B cell (primary cell): ENCODE measurements at regions not wholly inside any gene's neighbourhood (a gene's known extent, or its start where the extent isn't known, plus 50 kb on each side); places are given as distances from the start of the nearest gene placed in this dataset.

Experiments
- ATAC-seq: fragments of 200-7000 bp; cut with Tn5 transposase; one replicate; pipeline ENCODE4 v1.10.0; 2021; ENCODE audit warnings: low read depth, mild to moderate bottlenecking, moderate number of reproducible peaks, moderate library complexity
- CTCF ChIA-PET: fragments of 350-600 bp; sonication (Branson Sonifier 250); formaldehyde crosslinking; loops from one replicate; lab custom pipeline; 2021; ENCODE audit warnings: antibody characterized with exemption, inconsistent platforms; lab: Charles Lee
- POLR2A ChIA-PET: fragments of 350-600 bp; sonication (Branson Sonifier 250); formaldehyde crosslinking; loops from one replicate; lab custom pipeline; 2021; ENCODE audit warnings: antibody characterized with exemption; lab: Charles Lee
- DNase-seq: peaks from one replicate; pipeline ENCODE4 v3.0.0; 2013
- H2AFZ ChIP-seq: 2 replicates; pipeline ENCODE4 v1.6.1; 2012; ENCODE audit warnings: mild to moderate bottlenecking, low read depth, low read length; ENCODE audit not compliant: insufficient read depth, poor library complexity, severe bottlenecking
- H3K27ac ChIP-seq, 2 donors: 1 replicate in 1 of 2; 2 replicates in 1 of 2; pipeline ENCODE4 v1.5.1; 2012 to 2013; ENCODE audit warnings: low read length in 2 of 2, mild to moderate bottlenecking in 2 of 2, moderate library complexity in 1 of 2
- H3K27me3 ChIP-seq, 4 experiments: fragments of 200-600 bp in 1 of 4; sonication (generic) in 1 of 4; replicated peaks in 1 of 4; 1 replicate in 2 of 4; 2 replicates in 2 of 4; pipeline versions ENCODE4 v1.6.1 to v1.7.0; 2013 to 2016; ENCODE audit warnings: low read length in 3 of 4, mild to moderate bottlenecking in 2 of 4, mixed read lengths in 1 of 4, moderate library complexity in 1 of 4; ENCODE audit not compliant: insufficient read depth in 4 of 4, control insufficient read depth in 3 of 4; ENCODE audit errors: control extremely low read depth in 1 of 4
- H3K36me3 ChIP-seq, 2 experiments: replicated peaks in 1 of 2; 1 replicate in 1 of 2; 2 replicates in 1 of 2; pipeline versions ENCODE4 v1.6.1 to v1.7.1; 2013; ENCODE audit warnings: low read length in 1 of 2; ENCODE audit not compliant: insufficient read depth in 2 of 2, control insufficient read depth in 1 of 2; ENCODE audit errors: control extremely low read depth in 1 of 2, extremely low read depth in 1 of 2
- H3K4me1 ChIP-seq, 2 donors: fragments of 200-600 bp in 1 of 2; sonication (generic) in 1 of 2; 1 replicate in 1 of 2; 2 replicates in 1 of 2; pipeline versions ENCODE4 v1.5.1 to v1.6.1; 2013 to 2017; ENCODE audit warnings: low read length in 2 of 2; ENCODE audit not compliant: control insufficient read depth in 2 of 2, insufficient read depth in 2 of 2
- H3K4me2 ChIP-seq: replicated peaks from 2 replicates; pipeline ENCODE3; 2012; ENCODE audit warnings: mild to moderate bottlenecking, low read depth, low read length; ENCODE audit not compliant: poor library complexity, severe bottlenecking
- H3K4me3 ChIP-seq, 5 experiments: fragments of 200-600 bp in 1 of 5; sonication (generic) in 1 of 5; 1 replicate in 3 of 5; 2 replicates in 2 of 5; pipeline versions ENCODE4 v1.5.1 to v1.7.0; 2011 to 2016; ENCODE audit warnings: low read length in 4 of 5, mild to moderate bottlenecking in 4 of 5, low read depth in 2 of 5, control low read depth in 1 of 5, moderate library complexity in 1 of 5; ENCODE audit not compliant: insufficient read depth in 1 of 5; ENCODE audit errors: control extremely low read depth in 1 of 5, extremely low read depth in 1 of 5
- H3K79me2 ChIP-seq: fragments of 200-600 bp; sonication (generic); one replicate; pipeline ENCODE4 v1.6.0; 2016; ENCODE audit warnings: low read length; ENCODE audit not compliant: control insufficient read depth, insufficient read depth
- H3K9ac ChIP-seq: fragments of 200-600 bp; sonication (generic); 2 replicates; pipeline ENCODE4 v1.6.1; 2017; ENCODE audit warnings: mild to moderate bottlenecking, low read length, moderate library complexity
- H3K9me3 ChIP-seq, 3 donors: one replicate each; pipeline versions ENCODE4 v1.6.1 to v1.7.1; 2013; ENCODE audit warnings: low read length in 2 of 3; ENCODE audit not compliant: control insufficient read depth in 2 of 3, insufficient read depth in 1 of 3; ENCODE audit errors: control extremely low read depth in 1 of 3
- H4K20me1 ChIP-seq: 2 replicates; pipeline ENCODE4 v1.6.0; 2012; ENCODE audit warnings: mild to moderate bottlenecking, low read length; ENCODE audit not compliant: insufficient read depth, control insufficient read depth, poor library complexity, severe bottlenecking
- H3K27ac Mint-ChIP-seq: one replicate; pipeline ENCODE4 v1.8.0; 2021; ENCODE audit warnings: mixed read lengths
- H3K27me3 Mint-ChIP-seq: one replicate; pipeline ENCODE4 v1.8.0; 2021; ENCODE audit warnings: mixed read lengths
- H3K4me1 Mint-ChIP-seq: one replicate; pipeline ENCODE4 v1.8.0; 2021; ENCODE audit warnings: mixed read lengths
- H3K4me3 Mint-ChIP-seq: one replicate; pipeline ENCODE4 v1.8.0; 2021; ENCODE audit warnings: mixed read lengths
- H3K9me3 Mint-ChIP-seq: one replicate; pipeline ENCODE4 v1.8.0; 2022; ENCODE audit warnings: mixed read lengths; ENCODE audit not compliant: insufficient read depth
- EZH2 ChIP-seq: IDR thresholded peaks from 2 replicates; pipeline ENCODE4 v1.6.1; 2012; ENCODE audit warnings: borderline replicate concordance, low read depth, mild to moderate bottlenecking, moderate library complexity, low read length; ENCODE audit not compliant: insufficient read depth, poor library complexity, severe bottlenecking
- WGBS: methylation state at CpG from one replicate; pipeline ENCODE4 v1.1.5; 2013; ENCODE audit warnings: missing lambda C conversion rate; ENCODE audit not compliant: insufficient coverage; 5-methylcytosine and 5-hydroxymethylcytosine counted together
- intact Hi-C: fragments of 100-400 bp; cut with micrococcal nuclease; formaldehyde crosslinking; loops from one replicate; pipeline ENCODE4 v1.10.0; 2022
- TF ChIP-seq, protein P1 (sequence below): fragments of 200-600 bp; IDR thresholded peaks from one replicate; pipeline ENCODE4 v1.8.0; 2022; ENCODE audit warnings: antibody characterized with exemption, mild to moderate bottlenecking

DNA sequence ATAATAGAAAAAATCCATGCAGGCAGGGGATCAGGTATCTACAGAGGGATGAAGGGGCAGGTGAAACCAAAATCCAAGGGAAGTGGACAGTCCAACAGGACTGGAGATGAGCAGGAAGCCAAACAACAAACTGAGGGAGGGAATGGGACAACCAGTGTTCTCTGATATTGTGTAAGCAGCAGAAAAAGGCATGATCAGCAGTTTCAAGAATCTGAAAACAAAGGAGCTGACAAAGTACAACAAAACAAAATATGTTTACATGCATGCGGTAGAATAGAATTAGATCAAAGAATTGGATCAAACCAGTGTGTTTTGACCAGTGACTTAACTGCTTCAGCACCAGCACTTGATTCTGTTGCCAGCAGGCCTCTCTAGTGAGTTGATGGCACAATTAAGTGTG, 729.7 kb downstream of the RFPL4B start:
- Histone ChIP-seq H3K4me2 (no peak overlapping the region), H3K27ac (no peak overlapping the region), H3K27me3 (no peaks in the 10 kb centered on the region), H2AFZ (no peak overlapping the region), H3K4me1 (no peaks in the 10 kb centered on the region), H3K79me2 (no peaks in the 10 kb centered on the region), H4K20me1 (no peaks in the 10 kb centered on the region), H3K9me3 (no peaks in the 10 kb centered on the region), H3K4me3 (no peak overlapping the region), H3K9ac (no peak overlapping the region), H3K36me3 (no peaks in the 10 kb centered on the region)
- Mint-ChIP-seq H3K27ac (no peak overlapping the region), H3K9me3 (no peaks in the 10 kb centered on the region), H3K27me3 (peaks cover 5% of the 10 kb centered on the region), H3K4me1 (no peaks in the 10 kb centered on the region), H3K4me3 (no peak overlapping the region)
- TF ChIP-seq EZH2, result no peak
- TF ChIP-seq, protein P1, sequence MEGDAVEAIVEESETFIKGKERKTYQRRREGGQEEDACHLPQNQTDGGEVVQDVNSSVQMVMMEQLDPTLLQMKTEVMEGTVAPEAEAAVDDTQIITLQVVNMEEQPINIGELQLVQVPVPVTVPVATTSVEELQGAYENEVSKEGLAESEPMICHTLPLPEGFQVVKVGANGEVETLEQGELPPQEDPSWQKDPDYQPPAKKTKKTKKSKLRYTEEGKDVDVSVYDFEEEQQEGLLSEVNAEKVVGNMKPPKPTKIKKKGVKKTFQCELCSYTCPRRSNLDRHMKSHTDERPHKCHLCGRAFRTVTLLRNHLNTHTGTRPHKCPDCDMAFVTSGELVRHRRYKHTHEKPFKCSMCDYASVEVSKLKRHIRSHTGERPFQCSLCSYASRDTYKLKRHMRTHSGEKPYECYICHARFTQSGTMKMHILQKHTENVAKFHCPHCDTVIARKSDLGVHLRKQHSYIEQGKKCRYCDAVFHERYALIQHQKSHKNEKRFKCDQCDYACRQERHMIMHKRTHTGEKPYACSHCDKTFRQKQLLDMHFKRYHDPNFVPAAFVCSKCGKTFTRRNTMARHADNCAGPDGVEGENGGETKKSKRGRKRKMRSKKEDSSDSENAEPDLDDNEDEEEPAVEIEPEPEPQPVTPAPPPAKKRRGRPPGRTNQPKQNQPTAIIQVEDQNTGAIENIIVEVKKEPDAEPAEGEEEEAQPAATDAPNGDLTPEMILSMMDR, result no peak
- intact Hi-C loops, result no loop called here
- CTCF ChIA-PET, result no interaction called here
- POLR2A ChIA-PET, result no interaction called here
- WGBS, result 100% methylated on average over 1 of the region's 1 CpG
- ATAC-seq, result no peak
- DNase-seq, result no peak

DNA sequence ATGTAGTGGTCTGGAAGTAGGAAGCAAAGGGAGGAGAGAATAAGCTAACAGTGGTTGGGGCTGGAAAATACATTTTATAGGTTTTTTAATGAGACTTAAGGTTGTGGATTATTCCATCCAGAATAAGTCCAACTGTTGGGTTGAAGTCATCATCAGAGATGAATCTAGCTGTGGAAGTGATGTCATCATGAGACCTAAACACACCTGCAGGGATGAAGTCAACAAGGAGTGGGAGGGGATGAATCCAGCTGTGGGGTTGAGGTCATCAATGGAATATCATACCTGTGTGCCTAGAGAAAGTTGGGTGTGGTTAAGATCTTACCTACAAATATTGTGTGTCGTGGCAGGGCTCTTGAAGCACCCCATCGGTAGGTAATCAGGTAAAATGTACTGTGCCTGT, 730.7 kb downstream of the RFPL4B start:
- Histone ChIP-seq H4K20me1 (no peaks in the 10 kb centered on the region), H3K79me2 (no peaks in the 10 kb centered on the region), H3K4me3 (no peak overlapping the region), H3K4me1 (no peaks in the 10 kb centered on the region), H3K27me3 (no peaks in the 10 kb centered on the region), H3K27ac (no peak overlapping the region), H3K9ac (no peak overlapping the region), H3K9me3 (no peaks in the 10 kb centered on the region), H3K4me2 (no peak overlapping the region), H2AFZ (no peak overlapping the region), H3K36me3 (no peaks in the 10 kb centered on the region)
- H3K9me3 Mint-ChIP-seq, result no peaks in the 10 kb centered on the region
- no peak for DNase-seq
- intact Hi-C loops, result no loop called here
- CTCF ChIA-PET, result no interaction called here
- H3K27ac Mint-ChIP-seq, result no peak overlapping the region
- ATAC-seq, result no peak
- POLR2A ChIA-PET, result no interaction called here
- H3K27me3 Mint-ChIP-seq, result peaks cover 5% of the 10 kb centered on the region
- H3K4me1 Mint-ChIP-seq, result no peaks in the 10 kb centered on the region
- 100% methylated on average over 2 of the region's 2 CpGs for WGBS
- no peak overlapping the region for H3K4me3 Mint-ChIP-seq
- no peak for TF ChIP-seq EZH2
- TF ChIP-seq, protein P1, result no peak
